ENCODE measurements at regions not wholly inside any gene's neighbourhood (a gene's known extent, or its start where the extent isn't known, plus 50 kb on each side); places are given as distances from the start of the nearest gene placed in this dataset.

DNA sequence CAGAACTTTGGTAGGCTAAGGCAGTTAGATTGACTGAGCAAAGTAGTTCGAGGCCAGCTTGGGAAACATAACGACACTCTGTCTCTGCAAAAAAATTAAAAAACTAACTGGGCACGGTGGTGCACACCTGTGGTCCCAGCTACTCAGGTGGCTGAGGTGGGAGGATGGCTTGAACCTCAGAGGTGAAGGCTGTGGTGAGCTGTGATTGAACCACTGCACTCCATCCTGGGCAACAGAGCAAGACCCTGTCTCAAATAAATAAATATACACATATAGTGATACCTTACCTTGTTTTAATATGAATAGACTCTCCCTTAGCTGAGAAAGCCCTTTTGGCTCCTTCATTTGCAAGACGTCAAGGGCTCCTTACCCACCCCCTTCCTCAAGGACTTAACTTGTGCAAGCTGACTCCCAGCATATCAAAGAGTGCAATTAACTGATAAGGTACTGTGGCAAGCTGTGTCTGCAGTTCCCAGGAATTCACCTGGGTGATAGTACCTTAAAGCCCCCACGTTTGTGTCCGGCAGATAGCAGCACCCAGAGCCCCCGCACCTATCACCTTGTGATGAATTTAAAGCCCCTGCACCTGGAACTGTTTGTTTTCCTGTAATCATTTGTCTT is 655.6 kb upstream of the GALNTL6 start:
- Histone ChIP-seq H3K9me3 (replicated peaks) (no peaks in the 10 kb centered on the region), H3K36me3 (no peaks in the 10 kb centered on the region), H3K27ac (no peak overlapping the region), H3K27me3 (no peaks in the 10 kb centered on the region), H3K4me1 (no peaks in the 10 kb centered on the region), H3K4me3 (no peak overlapping the region)
- DNase-seq, result no peak

DNA sequence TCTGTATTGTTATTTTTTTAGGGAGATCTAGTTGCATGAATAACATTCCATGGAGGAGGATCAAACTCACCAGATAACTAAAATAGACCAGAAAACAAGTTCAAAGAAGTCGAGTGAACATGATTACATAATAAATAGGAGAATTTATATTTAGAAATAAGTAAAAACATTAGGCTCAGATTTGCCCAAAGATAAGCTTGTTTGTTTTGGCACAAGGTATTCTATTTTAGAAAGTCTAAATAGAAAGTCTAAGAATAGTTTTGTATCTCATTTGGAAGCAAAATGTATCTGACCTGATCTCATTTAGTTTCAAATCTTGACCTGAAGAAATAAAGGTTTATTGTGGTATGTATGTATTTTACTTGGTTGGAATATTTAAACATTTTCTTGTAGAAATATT is 670.6 kb upstream of the GALNTL6 start:
- H3K9me3 ChIP-seq (replicated peaks), result no peaks in the 10 kb centered on the region
- H3K27me3 ChIP-seq, result no peaks in the 10 kb centered on the region
- no peak overlapping the region for H3K27ac ChIP-seq
- no peaks in the 10 kb centered on the region for H3K36me3 ChIP-seq
- DNase-seq, result no peak
- H3K4me3 ChIP-seq, result no peak overlapping the region
- no peaks in the 10 kb centered on the region for H3K4me1 ChIP-seq

DNA sequence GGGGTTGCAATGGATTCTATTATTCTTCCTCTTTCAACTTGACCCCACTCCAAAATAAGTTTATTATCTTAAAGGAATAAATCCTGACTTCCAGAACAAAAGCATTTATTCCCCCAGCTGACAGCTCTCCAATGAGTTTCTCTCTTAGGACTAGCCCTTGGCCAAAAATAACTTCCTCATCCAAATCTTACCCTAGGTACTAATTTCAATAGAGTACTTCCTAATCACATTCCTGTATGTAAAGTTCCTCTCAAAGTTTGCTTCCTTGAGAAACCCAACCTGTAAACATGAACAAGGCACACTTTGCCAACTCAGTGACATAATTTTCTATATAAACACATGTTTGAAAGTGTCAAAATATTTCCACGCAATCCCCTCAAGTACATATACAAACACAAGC is 671.2 kb upstream of the GALNTL6 start:
- Histone ChIP-seq H3K9me3 (replicated peaks) (no peaks in the 10 kb centered on the region), H3K27me3 (no peaks in the 10 kb centered on the region), H3K27ac (no peak overlapping the region), H3K4me1 (no peaks in the 10 kb centered on the region), H3K4me3 (no peak overlapping the region), H3K36me3 (no peaks in the 10 kb centered on the region)
- DNase-seq, result no peak

DNA sequence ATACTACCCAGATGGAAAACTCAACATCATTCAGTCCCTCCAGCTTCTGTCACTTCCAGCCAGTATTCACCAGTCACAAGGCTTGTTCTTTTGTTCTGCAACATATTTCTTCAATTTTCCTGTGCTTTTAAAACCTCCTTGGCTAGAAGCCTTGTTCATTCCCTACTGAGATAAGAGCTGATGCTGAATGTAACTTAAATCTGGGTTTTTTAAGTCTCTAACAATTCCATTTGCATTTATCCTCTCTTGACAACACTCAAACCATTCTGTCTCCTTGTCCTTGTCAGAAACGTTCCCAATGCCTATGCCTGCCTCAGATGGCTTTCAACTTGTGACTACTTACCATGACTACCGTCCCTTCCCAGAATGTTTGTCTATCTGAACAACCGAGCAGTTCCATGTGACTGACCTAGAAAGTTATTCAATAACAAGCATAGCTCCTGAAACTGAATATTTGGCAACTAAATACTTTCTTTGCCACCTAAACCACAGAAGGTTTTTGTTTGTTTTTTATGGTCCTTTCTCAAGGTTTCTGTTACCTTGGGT is 682.9 kb upstream of the GALNTL6 start:
- Histone ChIP-seq H3K4me3 (no peak overlapping the region), H3K27me3 (no peaks in the 10 kb centered on the region), H3K4me1 (no peaks in the 10 kb centered on the region), H3K27ac (no peak overlapping the region), H3K36me3 (no peaks in the 10 kb centered on the region), H3K9me3 (replicated peaks) (no peaks in the 10 kb centered on the region)
- DNase-seq, result peak in 1 of 2 experiments; percentile 5

DNA sequence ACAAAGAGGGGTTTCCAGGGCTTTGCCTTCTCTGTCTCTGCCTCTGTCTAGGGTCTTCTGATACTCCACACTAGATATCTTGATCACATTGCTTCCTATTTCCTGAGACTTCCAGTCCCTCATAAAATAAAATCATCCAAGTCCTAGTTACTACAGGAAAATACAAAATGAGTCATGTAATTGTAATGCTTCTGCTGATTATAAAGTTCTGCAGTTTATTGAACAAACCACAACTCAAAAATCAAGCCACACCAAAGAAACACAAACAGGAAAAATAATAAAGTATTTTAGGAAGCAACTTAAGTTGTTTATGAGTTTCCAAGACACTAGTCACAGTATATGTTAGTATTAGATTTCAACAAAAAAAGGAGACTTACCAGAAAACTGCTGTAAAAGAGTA is 695.1 kb upstream of the GALNTL6 start:
- Histone ChIP-seq H3K4me3 (no peak overlapping the region), H3K36me3 (no peaks in the 10 kb centered on the region), H3K9me3 (replicated peaks) (no peaks in the 10 kb centered on the region), H3K27me3 (no peaks in the 10 kb centered on the region), H3K4me1 (no peaks in the 10 kb centered on the region), H3K27ac (no peak overlapping the region)
- DNase-seq, result no peak

DNA sequence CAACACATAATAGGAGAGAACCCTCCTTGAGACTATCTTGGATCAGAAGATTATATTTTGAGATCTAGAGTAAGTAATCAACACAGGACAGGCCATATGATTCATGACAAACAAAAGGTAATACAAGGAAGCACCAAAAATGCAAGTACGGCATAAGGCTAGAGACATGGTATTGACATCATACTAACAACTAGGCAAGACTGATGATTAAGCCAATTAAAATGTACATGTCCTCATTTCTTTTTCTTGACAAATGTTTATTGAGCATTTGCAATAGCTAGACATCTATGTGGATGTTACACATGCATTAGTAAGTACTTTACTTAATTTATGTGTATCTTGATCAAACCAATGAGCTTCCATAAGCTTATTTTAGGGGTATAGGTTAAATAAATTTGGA is 695.7 kb upstream of the GALNTL6 start:
- no peaks in the 10 kb centered on the region for H3K9me3 ChIP-seq (replicated peaks)
- DNase-seq, result no peak
- H3K36me3 ChIP-seq, result no peaks in the 10 kb centered on the region
- no peaks in the 10 kb centered on the region for H3K27me3 ChIP-seq
- H3K4me3 ChIP-seq, result no peak overlapping the region
- no peaks in the 10 kb centered on the region for H3K4me1 ChIP-seq
- no peak overlapping the region for H3K27ac ChIP-seq

DNA sequence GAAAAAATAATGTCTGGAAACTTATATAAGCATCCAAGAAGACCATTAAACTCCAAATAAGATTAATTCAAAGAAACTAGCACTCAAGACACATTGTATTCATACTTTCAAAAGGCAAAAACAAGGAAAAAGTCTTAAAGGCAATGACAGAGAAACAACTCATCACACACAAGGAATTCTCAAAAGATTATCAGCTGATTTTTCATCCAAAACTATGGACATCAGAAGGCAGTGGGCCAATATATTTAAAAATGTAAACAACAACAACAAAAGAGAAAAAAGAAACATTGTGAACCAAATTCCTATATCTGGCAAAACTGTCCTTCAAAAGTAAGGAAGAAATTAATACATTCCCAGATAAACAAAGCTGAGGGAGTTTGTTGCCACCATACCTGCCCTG is 711.4 kb upstream of the GALNTL6 start:
- Histone ChIP-seq H3K27me3 (no peaks in the 10 kb centered on the region), H3K27ac (no peak overlapping the region), H3K36me3 (no peaks in the 10 kb centered on the region), H3K4me3 (no peak overlapping the region), H3K9me3 (replicated peaks) (no peaks in the 10 kb centered on the region), H3K4me1 (no peaks in the 10 kb centered on the region)
- no peak for DNase-seq

DNA sequence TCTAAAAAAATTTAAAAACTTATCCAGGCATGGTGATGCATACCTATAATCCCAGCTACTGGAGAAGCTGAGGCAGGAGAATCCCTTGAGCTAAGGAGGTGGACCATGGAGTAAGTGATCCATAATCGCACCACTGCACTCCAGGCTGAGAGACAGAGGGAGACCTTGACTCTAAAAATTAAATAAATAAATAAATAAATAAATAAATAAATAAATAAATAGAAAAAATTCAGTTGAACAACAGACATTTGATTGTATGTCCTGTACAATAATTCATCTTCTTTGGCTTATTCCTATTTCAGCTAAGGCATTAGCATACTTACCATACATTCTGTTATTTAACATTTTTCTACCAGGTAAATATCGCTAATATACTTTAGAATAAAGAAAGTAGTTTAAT is 726.1 kb upstream of the GALNTL6 start:
- Histone ChIP-seq H3K4me1 (no peaks in the 10 kb centered on the region), H3K36me3 (no peaks in the 10 kb centered on the region), H3K27ac (no peak overlapping the region), H3K4me3 (no peak overlapping the region), H3K9me3 (replicated peaks) (no peaks in the 10 kb centered on the region), H3K27me3 (no peaks in the 10 kb centered on the region)
- DNase-seq, result no peak

DNA sequence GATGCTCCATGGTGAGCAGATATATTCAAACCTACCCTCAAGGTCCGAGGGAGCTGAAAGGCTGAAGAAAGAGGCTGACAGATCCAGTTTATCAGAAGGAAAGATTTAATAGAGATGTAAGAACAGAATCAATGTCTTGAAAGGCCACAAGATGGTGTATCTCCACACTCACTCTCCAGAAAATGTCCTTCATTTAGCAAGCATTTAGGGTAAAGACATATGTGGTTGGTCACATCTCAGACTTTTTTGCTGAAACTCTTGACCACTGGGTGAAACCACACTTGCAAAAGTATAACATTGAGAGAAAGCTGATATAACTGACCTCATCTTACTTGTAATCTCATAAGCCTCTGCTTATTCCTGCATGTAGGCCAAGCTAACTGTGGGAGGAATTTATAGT is 745.8 kb upstream of the GALNTL6 start:
- Histone ChIP-seq H3K4me3 (no peak overlapping the region), H3K27ac (no peak overlapping the region), H3K27me3 (no peaks in the 10 kb centered on the region), H3K9me3 (replicated peaks) (no peaks in the 10 kb centered on the region), H3K36me3 (no peaks in the 10 kb centered on the region), H3K4me1 (no peaks in the 10 kb centered on the region)
- peak in 1 of 2 experiments; percentile 1 for DNase-seq

DNA sequence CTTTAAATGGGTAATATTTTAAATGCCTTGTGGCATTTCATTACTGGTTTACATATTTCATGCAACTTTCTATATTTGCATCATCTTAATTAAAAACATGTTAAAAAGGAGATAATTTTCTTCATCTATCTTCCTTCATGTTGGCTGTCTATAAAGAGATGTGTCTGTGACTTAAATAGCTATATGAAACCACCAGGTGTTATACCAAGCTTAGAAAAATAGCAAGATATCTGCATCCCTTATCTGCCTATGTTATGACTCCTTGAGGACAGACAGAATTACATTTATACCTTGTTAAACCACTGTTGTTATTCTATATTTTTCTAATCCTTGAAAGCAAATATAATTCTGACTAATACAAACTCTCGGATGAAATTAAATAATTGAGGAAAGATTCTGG is 763.8 kb upstream of the GALNTL6 start:
- no peaks in the 10 kb centered on the region for H3K27me3 ChIP-seq
- H3K9me3 ChIP-seq (replicated peaks), result no peaks in the 10 kb centered on the region
- H3K4me3 ChIP-seq, result no peak overlapping the region
- H3K36me3 ChIP-seq, result no peaks in the 10 kb centered on the region
- DNase-seq, result no peak
- H3K27ac ChIP-seq, result no peak overlapping the region
- H3K4me1 ChIP-seq, result no peaks in the 10 kb centered on the region

DNA sequence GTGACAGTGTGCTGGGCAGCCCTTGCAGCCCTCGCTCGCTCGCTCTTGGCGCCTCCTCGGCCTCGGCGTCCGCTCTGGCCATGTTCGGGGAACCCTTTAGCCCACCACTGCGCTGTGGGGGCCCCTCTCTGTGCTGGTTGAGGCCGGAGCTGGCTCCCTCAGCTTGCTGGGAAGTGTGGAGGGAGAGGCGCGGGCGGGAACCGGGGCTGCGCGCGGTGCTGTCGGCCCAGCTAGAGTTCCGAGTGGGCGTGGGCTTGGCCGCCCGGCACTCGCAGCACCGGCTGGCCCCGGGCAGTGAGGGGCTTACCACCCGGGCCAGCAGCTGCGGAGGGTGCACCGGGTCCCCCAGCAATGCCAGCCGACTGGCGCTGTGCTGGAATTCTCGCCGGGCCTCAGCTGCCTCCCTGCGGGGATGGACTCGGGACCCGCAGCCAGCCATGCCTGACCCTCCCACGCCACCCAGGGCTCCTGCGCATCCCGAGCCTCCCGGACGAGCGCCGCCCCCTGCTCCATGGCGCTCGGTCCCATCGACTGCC is 770.1 kb upstream of the GALNTL6 start:
- no peak overlapping the region for H3K4me3 ChIP-seq
- H3K36me3 ChIP-seq, result no peaks in the 10 kb centered on the region
- H3K27ac ChIP-seq, result no peak overlapping the region
- no peaks in the 10 kb centered on the region for H3K4me1 ChIP-seq
- H3K27me3 ChIP-seq, result no peaks in the 10 kb centered on the region
- no peak for DNase-seq
- H3K9me3 ChIP-seq (replicated peaks), result no peaks in the 10 kb centered on the region

DNA sequence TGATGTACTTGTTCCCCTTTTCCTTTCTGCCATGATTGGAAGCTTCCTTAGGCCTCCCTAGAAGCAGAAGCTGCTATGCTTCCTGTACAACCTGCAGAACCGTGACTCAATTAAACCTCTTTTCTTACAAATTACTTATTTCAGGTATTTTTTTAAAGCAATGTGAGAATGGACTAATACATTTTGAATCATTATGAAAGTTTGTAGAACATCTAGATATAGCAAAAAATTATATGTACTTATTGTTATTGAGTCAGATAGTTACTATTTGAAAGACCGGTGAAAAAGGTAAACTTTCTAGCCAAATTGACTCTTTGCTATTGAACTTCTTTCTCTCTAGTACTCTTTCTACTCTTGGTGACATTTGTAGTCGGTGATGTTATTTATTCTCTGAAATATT is 777.3 kb upstream of the GALNTL6 start:
- no peaks in the 10 kb centered on the region for H3K4me1 ChIP-seq
- no peaks in the 10 kb centered on the region for H3K9me3 ChIP-seq (replicated peaks)
- no peak overlapping the region for H3K4me3 ChIP-seq
- no peaks in the 10 kb centered on the region for H3K27me3 ChIP-seq
- no peak overlapping the region for H3K27ac ChIP-seq
- no peaks in the 10 kb centered on the region for H3K36me3 ChIP-seq
- no peak for DNase-seq

DNA sequence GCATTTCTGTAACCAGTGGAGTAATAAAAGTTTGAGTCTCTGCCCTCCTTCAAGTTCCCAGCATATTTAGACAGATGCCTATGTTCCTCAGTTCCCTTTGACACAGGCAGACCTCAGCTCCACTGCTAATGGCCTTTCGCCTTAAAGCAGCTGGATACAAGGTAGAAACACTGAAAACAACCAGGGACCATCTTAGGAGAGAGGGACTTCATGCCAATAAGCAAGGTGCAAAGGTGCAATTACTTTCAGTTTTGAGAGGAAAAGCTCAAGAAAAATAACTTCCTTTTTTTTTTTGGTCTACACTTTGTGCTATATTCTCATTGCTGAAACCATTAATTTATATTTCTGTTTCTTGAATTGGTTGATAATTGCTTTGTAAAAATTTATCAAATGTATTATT is 781.9 kb upstream of the GALNTL6 start:
- no peaks in the 10 kb centered on the region for H3K27me3 ChIP-seq
- H3K4me1 ChIP-seq, result no peaks in the 10 kb centered on the region
- no peak overlapping the region for H3K4me3 ChIP-seq
- no peaks in the 10 kb centered on the region for H3K36me3 ChIP-seq
- DNase-seq, result no peak
- no peak overlapping the region for H3K27ac ChIP-seq
- H3K9me3 ChIP-seq (replicated peaks), result no peaks in the 10 kb centered on the region

DNA sequence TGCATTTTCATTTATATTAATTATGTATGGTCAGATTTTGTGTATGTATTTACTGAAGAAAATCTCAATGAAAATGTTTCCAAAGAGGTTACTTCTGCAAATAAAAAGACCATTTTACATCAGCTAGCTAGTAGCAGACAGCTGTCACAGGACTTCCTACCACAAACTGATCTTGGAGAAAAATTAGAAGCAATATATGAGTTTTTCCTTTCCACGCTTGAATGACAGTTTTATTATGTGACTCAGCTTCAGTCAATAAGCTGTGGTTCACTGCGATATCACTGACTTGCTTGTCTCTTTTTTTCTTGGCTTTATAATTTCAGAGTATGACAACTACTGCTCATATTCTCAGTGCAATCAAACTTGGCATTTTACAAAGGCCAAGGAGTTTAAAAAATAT is 787.4 kb upstream of the GALNTL6 start:
- H3K9me3 ChIP-seq (replicated peaks), result no peaks in the 10 kb centered on the region
- no peak overlapping the region for H3K4me3 ChIP-seq
- no peaks in the 10 kb centered on the region for H3K4me1 ChIP-seq
- H3K27me3 ChIP-seq, result no peaks in the 10 kb centered on the region
- H3K27ac ChIP-seq, result no peak overlapping the region
- DNase-seq, result peak in 1 of 2 experiments; percentile 3
- no peaks in the 10 kb centered on the region for H3K36me3 ChIP-seq

DNA sequence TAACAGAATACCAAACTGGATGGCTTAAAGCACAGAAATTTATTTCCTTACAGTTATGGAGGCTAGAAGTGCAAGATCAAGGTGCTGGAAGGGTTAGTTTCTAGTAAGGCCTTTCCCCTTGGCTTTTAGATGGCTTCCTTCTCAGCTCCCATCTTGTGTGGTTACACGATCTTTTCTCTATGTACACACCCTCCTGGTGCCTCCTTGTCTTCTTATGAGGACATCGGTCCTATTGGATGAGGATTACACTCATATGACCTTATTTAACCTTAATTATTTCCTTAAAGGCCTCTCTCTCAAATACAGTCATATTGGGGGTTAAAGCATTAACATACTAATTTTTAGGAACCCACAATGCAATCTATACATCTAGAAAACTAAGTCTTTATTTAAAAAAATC is 787.9 kb upstream of the GALNTL6 start:
- H3K27ac ChIP-seq, result no peak overlapping the region
- no peak overlapping the region for H3K4me3 ChIP-seq
- no peaks in the 10 kb centered on the region for H3K9me3 ChIP-seq (replicated peaks)
- DNase-seq, result no peak
- no peaks in the 10 kb centered on the region for H3K36me3 ChIP-seq
- H3K4me1 ChIP-seq, result no peaks in the 10 kb centered on the region
- H3K27me3 ChIP-seq, result no peaks in the 10 kb centered on the region

DNA sequence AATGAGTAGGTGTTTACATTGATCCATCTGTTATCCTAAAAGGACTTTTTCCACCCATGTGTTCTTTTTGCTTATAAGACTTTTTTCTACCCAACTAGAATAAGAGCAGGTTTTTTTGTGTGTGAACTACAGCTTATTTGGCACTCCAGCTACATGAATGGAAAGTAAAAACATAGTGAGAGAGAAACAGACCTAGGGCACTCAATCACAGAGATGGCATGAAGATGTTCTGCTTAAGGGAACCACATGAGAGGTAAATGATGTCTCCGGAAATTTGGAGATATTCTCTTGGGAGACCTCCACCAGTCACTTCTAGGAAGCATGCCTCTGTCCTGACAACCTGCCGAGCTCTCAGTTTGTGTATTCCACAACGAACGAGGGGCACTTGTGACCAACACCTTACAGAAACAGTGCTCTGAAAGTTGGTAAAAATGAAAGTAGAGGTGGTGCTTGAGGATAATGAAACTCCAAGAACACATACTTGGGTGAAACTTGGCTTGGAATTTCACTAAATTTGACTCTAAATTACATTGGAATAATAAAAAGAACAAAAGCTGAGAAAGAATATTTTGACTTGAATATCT is 788.4 kb upstream of the GALNTL6 start:
- H3K4me3 ChIP-seq, result no peak overlapping the region
- no peaks in the 10 kb centered on the region for H3K27me3 ChIP-seq
- no peak for DNase-seq
- H3K4me1 ChIP-seq, result no peaks in the 10 kb centered on the region
- H3K36me3 ChIP-seq, result no peaks in the 10 kb centered on the region
- H3K27ac ChIP-seq, result no peak overlapping the region
- no peaks in the 10 kb centered on the region for H3K9me3 ChIP-seq (replicated peaks)

All from SJCRH30 (cell line).